GM21390 (cell line): ENCODE measurements at regions not wholly inside any gene's neighbourhood (a gene's known extent, or its start where the extent isn't known, plus 50 kb on each side); places are given as distances from the start of the nearest gene placed in this dataset.

Experiments
- ATAC-seq: cut with Tn5 transposase; IDR thresholded peaks from one replicate; pipeline ENCODE4 v1.9.1; 2021; ENCODE audit not compliant: unreplicated experiment

DNA sequence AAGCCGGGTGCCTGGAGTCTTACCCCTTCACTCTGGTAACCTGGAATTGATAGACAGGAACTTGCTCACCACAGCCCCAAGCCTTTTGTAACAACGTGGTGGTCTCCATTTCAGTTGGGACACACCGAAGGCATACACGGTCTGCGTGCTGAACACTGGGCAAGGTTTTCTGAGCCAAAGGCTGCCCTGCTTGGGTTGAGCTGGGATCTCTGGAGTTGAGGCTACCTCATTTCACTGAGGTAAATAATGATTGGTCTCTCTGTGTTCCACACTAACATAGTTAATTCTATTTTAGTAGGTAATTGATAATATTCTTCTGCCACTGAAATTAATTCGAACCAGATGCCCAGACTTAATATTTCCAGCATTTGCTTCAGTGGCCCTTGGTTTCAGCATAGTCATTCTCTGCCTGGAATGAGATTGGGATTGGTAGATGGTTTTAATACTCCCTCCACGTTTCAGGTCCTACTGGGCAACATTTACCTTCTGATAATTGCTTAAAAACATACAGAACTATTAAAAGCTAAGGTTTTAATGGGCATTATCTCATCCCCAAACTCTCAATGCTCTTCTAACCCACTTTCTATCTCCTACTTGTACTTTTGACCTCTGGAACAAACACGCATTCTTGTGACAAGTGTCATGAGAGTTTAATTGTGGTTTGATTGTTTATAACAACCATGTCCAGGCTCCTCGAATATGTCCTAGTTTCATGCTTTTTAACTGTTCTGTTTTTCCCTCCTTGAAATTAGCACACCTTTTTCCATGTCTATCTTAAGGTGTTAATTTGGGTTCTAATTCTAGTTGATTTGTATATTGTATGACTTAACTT, 202.3 kb upstream of the KLF6 start:
- no peak for ATAC-seq

DNA sequence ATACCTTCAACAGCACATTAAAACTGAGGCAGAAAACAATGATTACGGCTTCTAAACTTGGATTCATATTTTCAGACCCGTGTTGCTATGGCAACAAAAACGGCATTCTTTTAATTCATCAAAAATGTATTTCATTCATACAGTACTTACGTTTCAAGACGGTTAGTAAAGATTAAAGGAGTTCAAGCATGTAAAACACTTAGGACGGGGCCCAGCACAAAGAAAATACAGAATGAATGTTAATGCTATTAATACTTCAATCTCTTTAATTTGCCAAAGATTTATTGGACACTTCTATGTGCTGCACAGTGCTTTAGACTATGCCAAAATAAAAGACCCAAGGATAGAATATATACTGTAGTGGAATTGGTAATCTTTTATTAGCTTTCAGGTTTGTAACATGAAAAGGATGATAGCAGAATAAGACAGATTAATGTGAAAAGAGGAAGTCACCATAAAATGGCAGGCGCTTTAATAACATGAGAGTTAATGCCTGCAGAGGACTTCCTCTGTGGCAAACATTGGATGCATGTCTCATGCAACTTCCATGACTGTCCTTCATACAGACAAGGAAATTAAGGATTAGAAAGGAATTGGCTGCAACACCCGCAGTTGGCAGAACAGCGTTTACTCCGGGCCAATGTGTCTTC, 201.6 kb upstream of the KLF6 start:
- ATAC-seq, result no peak

DNA sequence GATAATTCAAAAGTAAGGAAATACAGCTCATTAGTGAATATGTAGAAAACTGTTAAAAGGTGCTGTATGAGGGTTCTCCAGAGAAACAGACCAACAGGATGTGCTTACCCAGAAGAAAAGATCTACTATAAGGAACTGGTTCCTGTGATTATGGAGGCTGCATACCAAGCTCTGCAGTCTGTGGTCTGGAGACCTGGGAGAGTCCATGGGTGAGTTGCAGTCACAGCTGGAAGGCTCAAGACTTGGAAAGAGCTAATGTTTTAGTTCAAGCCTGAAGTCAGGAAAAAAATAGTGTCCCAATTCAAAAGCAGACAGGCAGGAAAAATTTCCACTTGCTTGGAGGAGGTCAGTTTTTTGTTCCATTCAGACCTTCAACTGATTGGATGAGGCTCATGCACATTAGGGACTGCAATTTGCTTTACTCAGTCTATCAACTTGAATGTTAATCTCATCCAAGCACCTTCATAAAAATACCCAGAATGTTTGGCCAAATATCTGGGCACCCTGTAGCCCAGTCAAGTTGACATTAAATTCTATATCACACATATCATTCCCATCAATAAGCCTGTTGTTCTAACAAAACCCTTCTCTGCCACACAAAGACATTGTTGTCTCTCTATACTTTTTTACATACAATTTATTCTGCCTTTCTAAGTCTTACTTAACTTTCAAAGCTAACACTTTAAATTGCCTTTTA, 197.9 kb upstream of the KLF6 start:
- ATAC-seq, result no peak

DNA sequence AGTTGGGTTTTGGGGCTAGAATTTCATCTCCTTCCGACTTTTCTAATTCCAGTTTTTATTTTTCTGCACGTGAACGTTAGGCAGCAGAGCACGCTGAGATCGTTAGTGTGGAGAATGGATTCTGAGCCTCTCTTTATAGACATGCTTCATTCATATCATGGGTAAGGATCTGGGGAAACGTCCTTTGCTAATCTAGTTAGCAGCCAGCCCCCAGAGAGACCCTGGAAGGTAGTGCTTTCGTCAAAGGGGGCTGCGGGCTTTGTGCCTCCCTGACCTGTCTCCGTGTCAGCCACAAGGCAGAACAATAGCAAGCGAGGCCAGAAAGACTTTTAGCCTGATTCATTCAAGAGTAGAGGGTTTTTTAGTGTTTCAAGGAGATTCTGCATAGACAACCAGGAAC, 196.3 kb upstream of the KLF6 start:
- ATAC-seq, result no peak

DNA sequence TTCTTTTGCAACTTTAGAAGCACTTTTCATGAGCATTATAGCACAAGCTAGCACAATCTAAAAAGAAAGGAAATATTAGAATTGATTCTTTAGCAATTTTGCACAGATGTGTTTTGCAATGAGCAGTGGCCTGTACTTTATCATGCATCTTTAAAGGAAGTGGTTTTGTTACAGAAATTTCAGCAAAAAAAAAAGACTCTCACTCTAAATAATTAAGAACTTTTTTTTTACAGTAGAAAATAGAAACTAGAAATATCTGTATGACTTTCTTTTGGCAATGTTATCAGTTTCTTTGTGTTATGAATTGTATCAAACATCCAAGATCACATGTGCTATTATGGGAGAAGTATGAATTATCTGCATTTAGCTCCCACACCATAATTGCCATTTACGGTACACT, 195.7 kb upstream of the KLF6 start:
- no peak for ATAC-seq

DNA sequence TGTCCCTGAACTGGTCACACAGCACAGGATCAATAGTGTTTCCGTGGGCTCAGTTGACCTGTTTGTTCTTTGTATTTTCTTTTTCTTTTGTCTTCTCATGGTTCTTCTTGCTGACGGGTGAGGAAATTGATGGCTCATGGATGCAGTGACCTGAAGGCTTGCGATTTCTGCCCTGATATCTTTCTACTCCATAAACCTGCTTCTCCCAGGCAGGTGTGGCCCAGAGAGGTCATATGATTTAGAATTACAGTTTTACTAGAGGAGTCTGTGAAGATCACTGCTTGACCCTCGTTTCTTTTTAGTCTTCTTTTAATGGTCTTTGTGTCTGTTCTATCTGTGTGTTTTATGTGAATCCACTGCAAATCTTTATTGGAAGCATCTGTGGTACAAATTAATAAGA, 195.1 kb upstream of the KLF6 start:
- no peak for ATAC-seq

DNA sequence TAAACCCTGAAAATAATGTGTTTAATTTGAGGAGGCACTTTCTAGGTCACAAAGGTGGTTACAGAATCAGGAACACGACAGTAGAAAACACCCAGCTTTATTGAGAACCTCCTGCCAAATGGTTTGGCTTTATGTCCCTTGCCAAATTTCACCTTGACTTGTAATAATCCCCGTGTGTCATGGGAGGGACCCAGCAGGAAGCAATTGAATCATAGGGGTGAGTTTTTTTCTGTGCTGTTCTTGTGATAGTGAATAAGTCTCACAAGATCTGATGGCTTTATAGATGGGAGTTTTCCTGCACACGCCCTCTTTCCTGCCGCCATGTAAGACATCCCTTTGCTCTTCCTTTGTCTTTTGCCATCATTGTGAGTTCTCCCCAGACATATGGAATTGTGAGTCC, 193.8 kb upstream of the KLF6 start:
- ATAC-seq, result no peak

DNA sequence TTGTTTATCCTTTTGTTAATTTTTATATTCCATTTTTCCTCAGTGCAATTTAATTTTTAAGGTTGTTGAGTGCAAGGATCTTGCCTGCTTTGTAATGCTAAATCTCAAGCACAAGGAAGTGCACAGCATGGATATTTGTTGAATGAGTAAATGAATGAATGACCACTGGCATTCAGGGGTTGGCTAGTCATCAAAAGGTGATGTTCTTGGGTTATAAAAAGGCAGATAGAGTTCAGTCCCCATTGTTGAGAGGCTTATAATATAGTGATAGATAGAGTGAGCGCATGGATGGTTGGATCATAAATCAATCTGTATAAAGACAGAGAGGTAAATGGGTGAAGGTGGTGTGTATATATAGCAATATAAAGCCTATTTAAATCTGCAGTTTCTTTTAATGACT, 193.2 kb upstream of the KLF6 start:
- ATAC-seq, result no peak

DNA sequence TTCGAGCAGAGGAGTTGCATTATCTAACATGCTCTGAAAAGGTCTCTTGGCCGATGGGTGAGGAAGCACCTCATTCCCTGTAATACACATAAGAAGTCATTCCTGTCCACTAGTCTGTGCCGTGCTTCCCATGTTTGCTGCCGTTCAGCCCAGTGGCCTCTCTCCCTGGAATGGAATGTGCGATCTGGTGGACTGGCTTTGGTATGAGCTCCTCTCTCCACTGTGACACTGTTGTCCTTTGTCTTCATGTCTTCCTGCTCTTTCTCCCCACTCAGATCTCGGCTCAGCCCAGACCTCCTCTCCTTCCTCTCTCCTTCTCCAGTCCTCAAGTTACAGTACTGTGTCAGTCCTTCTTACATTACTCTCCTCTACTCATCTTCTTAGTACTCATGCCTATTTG, 192.8 kb upstream of the KLF6 start:
- no peak for ATAC-seq

DNA sequence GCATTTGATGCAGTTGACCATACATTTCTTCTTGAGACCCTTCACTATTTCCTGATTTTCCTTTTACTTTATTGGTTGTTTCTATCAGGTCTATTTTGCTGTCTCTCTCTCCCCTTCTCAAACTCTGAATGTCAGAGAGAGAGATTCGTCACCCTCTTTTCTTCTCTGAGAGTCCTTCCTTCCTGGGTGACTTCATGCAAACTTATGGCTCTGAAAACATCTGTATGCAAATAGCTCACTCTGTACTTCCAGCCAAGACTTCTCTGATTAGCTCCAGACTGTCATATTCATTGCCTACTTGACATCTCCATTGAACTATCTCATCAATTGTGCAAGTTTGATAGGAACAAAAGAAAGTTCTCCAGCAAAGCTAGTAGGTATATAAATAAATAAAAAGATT, 191.7 kb upstream of the KLF6 start:
- ATAC-seq, result no peak

DNA sequence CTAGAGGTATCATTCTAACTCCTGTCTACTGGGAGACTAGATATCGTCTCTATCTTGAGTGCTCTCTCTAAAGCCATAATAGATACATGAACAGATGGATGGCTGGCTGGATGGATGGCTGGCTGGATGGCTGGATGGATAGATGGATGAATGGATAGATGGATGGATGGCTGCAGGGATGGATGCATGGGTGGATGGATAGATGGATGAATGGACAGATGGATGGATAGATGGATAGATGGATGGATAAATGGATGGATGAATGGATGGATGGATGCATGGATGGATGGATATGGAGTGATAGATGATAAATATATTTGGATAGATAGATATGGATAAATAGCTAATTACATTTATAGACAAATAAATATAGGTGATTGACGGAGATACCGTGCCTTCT, 191.2 kb upstream of the KLF6 start:
- ATAC-seq, result no peak

DNA sequence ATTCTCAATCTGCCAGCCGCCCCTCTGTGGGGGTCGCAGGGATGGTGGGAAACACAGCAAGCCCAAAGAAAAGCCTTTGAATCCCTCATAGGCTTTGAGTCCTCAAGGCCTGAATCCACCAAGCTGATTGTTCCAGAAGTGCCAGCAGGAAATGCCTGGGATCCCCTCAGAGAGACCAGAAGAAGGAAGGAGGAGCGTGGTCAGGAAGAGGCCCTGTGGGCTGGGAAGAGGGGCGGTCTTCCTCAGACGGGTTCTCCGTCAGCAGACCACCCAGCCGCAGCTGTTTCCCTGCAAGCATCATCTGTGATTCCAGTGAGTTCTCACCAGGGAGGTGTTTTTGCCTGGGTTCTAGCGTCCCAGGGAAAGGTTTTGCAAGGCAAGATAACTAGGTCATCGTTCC, 190.0 kb upstream of the KLF6 start:
- ATAC-seq, result no peak

DNA sequence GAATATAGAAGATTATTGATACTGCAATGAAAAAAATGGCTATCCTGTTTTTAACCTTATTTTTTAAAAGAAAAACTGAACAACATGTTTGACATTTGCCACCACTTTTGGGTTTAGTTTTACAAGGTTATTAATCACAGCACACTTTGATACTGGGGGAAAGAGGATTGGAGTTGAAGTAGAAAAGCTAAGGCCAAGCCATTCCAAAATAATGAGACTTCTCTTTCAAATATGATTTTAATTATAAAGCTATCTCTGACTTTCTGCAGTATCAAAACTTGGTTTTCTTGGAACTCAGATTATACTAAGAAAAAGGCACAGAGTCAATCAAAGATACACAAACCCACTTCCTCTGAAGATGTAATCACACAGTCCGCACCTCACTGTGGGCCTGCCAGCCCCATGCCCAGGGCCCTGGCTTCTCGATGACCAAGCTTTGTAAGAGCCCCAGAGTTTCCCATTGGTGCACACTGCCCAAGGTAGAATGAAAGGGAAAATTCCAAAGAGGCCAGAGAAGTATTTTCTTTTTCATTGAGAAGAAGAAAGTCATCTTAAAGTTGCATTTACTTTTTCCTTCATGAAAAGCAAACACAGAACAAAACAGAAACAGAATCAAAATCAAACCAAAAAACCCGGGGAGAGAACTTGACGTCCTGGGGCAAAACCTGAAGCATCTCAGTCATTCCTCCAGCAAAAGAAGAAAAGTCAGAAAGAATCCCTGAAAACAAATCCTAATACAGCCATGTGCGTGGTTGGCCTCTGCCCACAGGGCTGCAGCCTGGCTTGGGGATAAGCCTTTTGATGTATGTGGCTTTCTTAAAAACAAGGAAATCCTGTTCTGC, 187.7 kb upstream of the KLF6 start:
- ATAC-seq, result no peak

DNA sequence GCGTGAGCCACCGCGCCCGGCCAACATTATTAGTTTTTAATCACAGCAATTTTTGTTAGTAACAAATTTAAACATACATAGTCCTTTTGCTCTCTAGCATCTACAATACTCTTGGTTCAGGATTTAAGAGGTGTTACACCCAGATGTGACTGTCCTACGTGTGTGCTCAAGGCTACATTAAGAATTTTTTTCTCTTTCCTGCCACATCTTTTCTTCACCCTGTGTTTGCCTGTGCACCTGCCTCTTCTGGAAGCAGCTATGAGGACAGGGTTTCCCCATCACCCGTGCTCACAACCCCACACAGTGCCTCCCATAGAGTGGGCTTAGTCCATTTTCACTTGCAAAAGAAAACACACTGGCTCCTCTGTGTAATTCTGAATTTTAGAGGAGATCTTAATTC, 186.7 kb upstream of the KLF6 start:
- no peak for ATAC-seq

DNA sequence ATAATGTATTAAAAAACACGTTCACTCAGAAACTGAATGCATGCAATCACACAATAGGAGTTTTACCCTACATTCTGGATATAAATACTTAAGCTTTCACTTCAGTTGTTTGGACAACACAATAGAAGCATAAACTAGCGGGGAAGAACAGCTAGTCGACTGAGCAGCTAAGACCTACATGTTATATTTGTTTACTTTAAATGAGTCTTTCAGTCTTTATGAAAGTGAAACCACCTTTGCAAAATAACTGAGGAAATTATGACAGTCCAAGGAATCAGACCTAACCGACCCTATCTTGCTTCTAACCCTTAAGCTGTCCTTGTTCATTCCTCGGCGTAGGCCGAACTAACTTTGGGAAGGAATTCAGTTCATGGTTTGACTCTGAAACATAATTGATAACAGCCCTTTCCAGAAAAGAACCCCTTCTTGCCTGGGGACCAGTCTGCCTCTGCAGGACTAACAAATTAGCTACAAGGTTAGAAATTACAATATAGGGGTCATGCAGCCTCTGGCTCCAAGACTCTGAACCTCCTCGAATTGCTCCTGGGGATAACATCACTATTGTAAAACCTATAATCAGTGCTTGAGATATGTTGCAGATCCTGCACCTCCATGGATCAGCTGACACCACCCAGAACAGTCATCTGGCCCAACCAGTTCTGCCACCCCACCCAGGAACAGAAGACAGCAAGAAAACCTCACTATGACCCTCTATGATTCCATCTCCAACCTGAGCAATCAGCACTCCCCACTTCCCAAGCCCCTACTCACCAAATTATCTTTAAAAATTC, 185.1 kb upstream of the KLF6 start:
- no peak for ATAC-seq

DNA sequence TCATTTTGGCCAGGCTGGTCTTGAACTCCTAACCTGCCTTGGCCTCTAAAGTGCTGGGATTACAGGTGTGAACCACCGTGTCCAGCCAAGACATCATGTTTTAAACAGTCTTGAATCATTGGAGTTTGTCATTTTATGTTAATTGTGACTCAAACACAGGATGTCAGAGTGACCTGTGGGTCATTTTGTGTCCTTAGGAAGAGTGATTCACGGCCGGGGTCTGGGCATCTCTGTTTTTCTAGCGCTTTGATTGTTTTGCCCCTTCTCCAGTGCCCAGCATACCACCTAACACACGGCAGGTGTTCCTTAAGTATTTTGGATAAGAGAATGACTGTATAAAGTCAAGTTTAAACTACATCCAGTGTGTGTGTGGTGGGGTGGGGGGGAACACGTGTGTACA, 183.7 kb upstream of the KLF6 start:
- no peak for ATAC-seq

DNA sequence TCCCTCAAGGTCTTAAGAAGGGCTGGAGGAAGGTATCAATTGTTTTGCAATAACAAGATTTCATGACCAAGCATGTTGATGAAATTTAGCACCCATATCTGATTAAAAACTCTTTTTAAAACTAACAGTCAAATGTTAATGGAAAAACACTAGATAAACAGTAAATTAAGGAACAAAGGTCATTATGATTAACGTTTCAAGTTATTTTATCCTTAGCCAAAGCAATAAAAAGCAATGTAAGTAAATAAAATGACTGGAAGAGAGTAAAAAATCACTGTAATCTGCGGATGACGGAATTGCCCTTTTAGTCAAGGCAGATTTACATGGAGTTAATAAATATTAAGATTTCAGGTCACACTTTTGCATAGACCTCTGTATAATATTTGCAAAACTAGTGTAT, 179.5 kb upstream of the KLF6 start:
- no peak for ATAC-seq

DNA sequence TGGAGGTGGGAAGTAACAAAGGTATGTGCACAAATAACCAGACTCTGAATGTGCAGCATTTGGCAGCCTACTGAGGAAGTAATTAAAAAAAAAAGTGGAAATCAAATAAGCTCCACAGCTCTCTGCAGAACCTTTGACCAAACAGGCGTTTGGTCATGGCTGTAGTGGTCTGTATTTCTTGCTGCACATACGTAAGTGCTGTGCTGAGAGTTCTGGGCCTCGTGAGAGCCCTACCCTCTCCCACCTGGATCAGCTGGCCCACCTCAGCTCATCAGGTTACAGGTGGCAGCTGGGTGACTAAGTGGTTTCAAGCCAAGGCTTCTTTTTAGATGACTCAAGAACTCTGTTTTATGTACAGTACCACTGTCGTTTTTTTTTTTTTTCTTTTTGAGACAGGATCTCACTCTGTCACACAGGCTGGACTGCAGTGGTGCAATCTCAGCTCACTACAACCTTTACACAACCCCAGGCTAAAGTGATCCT, 178.2 kb upstream of the KLF6 start:
- no peak for ATAC-seq

DNA sequence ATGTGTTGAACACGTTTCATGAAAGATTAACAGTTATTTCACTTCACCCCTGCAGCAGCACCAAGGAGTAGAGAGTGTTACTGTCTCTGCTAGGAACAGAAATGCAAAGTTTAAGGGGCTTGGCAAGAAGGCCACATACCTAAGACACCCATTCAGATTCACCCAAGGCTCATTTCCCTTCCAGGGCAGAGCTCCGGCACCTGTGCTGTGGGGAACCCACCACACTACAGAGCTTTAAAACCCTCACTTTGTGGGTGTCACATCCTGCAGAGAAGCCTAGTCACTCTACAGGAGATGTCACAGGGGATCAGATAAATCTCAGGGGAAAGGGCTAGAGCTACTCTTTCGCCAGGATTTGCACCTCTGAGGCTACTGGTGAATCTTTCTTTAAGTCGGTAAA, 176.1 kb upstream of the KLF6 start:
- ATAC-seq, result peak; percentile 87

DNA sequence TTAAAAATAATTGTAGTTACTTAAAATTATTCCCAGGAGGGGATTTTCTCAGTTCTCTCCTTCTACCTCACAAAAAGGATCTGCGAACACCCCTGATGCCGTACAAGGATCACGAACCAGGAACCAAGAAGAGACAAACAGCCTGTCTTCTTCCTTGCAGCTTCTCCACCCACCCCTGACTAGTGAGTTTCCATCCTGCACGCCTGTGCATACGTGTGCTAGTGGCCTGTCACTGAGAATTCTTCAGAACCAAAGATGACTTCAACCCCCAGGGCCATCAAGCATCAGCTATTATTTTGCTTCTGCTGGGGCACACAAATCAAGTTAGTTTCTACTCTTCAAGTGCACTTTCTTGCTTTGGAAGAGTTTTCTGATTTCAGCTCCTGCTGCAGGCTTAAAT, 175.5 kb upstream of the KLF6 start:
- ATAC-seq, result no peak
